BJ (cell line): ENCODE measurements at regions not wholly inside any gene's neighbourhood (a gene's known extent, or its start where the extent isn't known, plus 50 kb on each side); places are given as distances from the start of the nearest gene placed in this dataset.

Experiments used
- CTCF ChIA-PET: fragments of 350-600 bp; formaldehyde crosslinking; extraction: SDS; loops from one replicate; lab custom pipeline; 2021; ENCODE audit warnings: antibody characterized with exemption, inconsistent platforms; lab: Yijun Ruan, JAX
- POLR2A ChIA-PET: fragments of 300-600 bp; sonication (Branson Sonifier 250); formaldehyde crosslinking; extraction: SDS; loops from one replicate; lab custom pipeline; 2021; ENCODE audit warnings: antibody characterized with exemption; lab: Charles Lee
- DNase-seq: peaks from one replicate; pipeline ENCODE4 v3.0.0-alpha.2; 2011; ENCODE audit warnings: low read depth
- H3K27me3 ChIP-seq: 2 replicates; pipeline ENCODE4 v1.6.0; 2011; ENCODE audit warnings: low read length; ENCODE audit not compliant: control insufficient read depth, insufficient read depth
- H3K36me3 ChIP-seq: 2 replicates; pipeline ENCODE4 v1.5.1; 2011; ENCODE audit warnings: low read length; ENCODE audit not compliant: control insufficient read depth, insufficient read depth
- H3K4me3 ChIP-seq: 2 replicates; pipeline ENCODE4 v1.5.1; 2011; ENCODE audit warnings: low read depth, mild to moderate bottlenecking, control low read depth, low read length
- TF ChIP-seq, protein P1 (sequence below): IDR thresholded peaks from 2 replicates; pipeline ENCODE4 v1.5.1; 2011; ENCODE audit warnings: low read depth, mild to moderate bottlenecking, control low read depth, inconsistent platforms, low read length, moderate library complexity; ENCODE audit not compliant: insufficient read depth

DNA sequence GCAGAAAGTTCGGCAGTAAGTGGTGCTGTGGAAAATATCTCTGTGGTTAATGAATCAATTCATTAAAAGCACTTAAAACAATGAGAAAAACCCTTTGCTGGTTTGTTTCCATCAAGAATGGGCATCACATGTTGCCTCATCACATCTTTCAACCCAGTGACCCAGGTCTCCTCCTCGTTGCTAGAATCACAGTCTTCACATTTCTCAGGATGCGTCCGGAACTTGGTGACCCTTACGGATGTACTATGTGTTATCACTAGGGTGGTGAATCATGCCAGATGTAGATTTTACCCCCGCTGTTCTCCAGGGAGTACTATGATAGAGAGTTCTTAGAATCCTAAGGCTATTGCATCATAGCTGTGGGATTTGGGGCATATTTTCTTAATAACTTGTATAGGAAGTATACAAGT, 217.9 kb upstream of the KLF4 start:
- Histone ChIP-seq H3K27me3 (no peaks in the 10 kb centered on the region), H3K36me3 (no peaks in the 10 kb centered on the region), H3K4me3 (no peak overlapping the region)
- POLR2A ChIA-PET = no interaction called here
- peak; percentile 71 for DNase-seq
- CTCF ChIA-PET = no interaction called here
- TF ChIP-seq, protein P1, sequence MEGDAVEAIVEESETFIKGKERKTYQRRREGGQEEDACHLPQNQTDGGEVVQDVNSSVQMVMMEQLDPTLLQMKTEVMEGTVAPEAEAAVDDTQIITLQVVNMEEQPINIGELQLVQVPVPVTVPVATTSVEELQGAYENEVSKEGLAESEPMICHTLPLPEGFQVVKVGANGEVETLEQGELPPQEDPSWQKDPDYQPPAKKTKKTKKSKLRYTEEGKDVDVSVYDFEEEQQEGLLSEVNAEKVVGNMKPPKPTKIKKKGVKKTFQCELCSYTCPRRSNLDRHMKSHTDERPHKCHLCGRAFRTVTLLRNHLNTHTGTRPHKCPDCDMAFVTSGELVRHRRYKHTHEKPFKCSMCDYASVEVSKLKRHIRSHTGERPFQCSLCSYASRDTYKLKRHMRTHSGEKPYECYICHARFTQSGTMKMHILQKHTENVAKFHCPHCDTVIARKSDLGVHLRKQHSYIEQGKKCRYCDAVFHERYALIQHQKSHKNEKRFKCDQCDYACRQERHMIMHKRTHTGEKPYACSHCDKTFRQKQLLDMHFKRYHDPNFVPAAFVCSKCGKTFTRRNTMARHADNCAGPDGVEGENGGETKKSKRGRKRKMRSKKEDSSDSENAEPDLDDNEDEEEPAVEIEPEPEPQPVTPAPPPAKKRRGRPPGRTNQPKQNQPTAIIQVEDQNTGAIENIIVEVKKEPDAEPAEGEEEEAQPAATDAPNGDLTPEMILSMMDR = no peak

DNA sequence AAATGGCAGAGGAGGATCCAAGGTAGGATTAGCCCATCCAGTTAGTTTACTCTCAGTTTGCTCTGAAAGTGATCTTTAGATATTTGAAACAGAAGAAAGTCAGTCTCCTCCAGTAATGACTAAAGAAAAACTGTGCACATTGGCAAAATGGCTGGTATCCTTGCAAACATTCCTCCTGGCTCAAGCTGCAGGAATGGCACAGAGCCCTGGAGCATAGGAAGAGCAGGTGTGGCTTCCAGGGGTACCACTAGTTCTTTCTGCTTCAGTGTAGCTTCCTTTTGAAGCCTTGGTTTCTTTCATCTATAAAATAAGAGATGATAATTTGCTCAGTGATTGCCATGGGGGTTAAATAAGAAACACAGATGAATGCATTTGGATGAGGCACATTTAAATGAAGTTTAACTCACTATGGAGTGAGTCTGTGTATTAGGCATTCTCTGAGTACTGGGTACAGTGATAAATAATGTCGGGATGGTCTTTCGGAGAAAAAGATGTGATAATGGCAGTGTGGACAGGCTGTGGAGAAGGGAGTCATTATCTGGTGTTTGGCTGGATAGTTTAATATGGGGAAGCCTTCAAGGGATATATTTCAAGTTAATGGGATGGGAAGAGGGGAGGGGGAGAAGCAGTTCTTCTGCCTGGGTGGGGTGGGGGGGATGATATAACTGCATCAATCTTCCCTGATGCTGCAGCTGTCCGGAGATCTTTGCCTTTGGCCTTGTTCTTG, 217.3 kb upstream of the KLF4 start:
- TF ChIP-seq, protein P1 = no peak
- DNase-seq = no peak
- H3K4me3 ChIP-seq = no peak overlapping the region
- H3K27me3 ChIP-seq = no peaks in the 10 kb centered on the region
- no peaks in the 10 kb centered on the region for H3K36me3 ChIP-seq
- CTCF ChIA-PET = no interaction called here
- POLR2A ChIA-PET = no interaction called here

DNA sequence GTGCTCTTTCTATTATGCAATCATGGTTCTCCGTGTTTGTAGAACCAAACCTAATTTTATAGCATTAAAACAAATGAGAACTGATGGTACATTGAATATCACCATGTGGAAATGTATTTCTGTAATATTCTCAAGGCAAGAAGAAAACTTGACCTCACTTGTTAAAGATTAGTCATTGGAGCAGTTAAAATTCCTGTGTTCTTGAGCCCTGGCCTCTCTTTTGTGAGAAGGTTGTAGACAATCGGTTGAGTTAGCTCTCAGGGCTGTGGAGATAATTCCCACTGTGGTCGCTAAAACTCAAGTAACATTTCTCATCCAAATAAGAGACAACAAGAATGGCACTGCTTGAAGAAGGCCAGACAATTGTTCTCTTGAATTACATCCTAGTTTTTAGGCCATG, 216.0 kb upstream of the KLF4 start:
- ChIA-PET CTCF (no interaction called here), POLR2A (no interaction called here)
- Histone ChIP-seq H3K36me3 (no peaks in the 10 kb centered on the region), H3K4me3 (no peak overlapping the region), H3K27me3 (no peaks in the 10 kb centered on the region)
- DNase-seq = no peak
- TF ChIP-seq, protein P1 = no peak

DNA sequence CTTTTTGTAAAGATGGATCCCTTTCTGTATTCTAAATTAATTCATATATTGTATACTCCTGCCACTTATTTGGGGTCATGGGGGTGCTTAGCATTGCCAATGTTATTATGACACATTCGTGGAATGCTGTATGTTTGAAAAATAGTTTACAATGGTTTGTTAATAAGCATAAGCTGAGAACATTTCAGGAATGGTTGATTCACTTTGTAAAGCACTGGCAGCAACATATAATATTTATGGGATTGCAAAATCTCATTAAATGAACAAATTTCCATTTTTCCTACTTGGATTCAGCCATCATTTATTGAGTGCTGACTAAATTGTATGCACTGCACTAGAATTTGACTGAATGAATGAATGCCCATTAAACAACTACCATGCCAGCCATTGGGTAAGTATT, 215.2 kb upstream of the KLF4 start:
- H3K4me3 ChIP-seq = no peak overlapping the region
- no peak for DNase-seq
- TF ChIP-seq, protein P1 = no peak
- no peaks in the 10 kb centered on the region for H3K36me3 ChIP-seq
- ChIA-PET POLR2A (interaction anchor here (0.6 kb wide), 1 partner anchor 215 kb away, joined by 3 read pairs; the partner anchor contains the start of gene KLF4), CTCF (no interaction called here)
- H3K27me3 ChIP-seq = no peaks in the 10 kb centered on the region

DNA sequence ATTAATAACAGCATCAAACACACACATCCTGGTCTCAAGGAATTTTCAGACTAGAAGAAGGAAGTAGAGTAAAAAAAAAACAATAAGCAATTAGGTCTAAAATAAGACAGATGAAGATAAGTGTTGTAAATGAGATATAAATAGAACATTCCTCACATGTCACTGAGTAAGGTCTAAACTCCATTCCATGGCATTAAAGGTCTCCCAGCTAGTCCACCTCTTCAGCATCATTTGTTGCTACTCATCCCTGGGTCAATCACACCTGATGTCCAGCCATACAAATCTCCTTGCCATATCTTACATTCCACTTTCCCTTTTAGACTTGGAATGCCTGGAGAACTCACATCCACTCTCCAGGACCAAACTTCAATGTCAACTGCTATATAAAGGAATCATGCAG, 214.1 kb upstream of the KLF4 start:
- POLR2A ChIA-PET = no interaction called here
- CTCF ChIA-PET = no interaction called here
- Histone ChIP-seq H3K36me3 (no peaks in the 10 kb centered on the region), H3K4me3 (no peak overlapping the region), H3K27me3 (no peaks in the 10 kb centered on the region)
- no peak for DNase-seq
- TF ChIP-seq, protein P1 = no peak
